ENCODE measurements at regions not wholly inside any gene's neighbourhood (a gene's known extent, or its start where the extent isn't known, plus 50 kb on each side); places are given as distances from the start of the nearest gene placed in this dataset.

DNA sequence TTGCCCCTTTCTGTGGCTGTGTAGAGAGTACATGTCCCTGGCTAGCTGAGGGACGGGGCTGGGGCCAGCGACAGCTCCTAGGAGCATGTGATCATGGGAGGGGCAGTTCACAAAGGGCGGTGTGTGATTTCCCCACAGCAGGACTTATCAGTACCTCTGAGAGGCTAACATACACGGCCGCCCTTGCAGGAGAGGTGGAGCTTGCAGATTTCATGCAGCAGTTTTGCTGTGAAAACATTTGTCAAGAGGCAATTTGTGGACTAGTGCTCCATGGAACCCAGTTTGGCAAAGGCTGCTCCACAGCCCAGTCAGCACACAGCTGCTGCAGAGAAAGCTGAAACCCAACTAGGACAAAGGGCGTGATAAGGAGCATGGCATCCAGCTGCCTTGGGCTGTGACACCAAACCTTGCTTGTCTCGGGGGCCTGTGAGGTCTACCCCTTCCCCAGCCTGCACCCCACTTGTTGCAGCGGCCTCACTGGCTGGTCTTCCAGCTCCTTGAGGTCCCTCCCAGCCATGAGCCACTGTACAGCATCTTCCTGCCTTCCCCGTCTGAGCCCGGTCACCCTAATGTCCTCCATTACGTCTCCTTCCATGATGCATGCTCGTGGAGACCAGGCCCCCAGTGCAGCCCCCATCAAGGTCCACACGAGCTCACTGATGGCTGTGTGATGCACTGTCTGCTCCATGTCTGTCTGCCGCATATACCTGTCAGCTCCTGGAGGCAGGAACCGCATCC is 121.4 kb upstream of the HDAC4 start:
- no peak for DNase-seq

DNA sequence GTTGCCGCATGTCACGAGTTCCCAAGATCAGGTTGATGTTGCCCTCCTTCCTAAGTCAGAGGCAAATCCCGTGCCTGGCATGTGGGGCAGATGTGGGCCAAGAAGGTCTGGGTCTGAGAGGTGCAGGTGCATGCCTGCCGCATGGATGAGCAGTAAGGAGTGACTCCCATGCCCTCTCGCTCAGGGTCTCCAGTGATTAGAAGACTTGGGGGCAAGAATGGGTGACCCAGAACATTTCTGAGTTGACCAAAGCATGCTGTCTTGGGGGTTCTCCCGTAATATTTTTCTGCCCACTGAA is 120.6 kb upstream of the HDAC4 start:
- no peak for DNase-seq

DNA sequence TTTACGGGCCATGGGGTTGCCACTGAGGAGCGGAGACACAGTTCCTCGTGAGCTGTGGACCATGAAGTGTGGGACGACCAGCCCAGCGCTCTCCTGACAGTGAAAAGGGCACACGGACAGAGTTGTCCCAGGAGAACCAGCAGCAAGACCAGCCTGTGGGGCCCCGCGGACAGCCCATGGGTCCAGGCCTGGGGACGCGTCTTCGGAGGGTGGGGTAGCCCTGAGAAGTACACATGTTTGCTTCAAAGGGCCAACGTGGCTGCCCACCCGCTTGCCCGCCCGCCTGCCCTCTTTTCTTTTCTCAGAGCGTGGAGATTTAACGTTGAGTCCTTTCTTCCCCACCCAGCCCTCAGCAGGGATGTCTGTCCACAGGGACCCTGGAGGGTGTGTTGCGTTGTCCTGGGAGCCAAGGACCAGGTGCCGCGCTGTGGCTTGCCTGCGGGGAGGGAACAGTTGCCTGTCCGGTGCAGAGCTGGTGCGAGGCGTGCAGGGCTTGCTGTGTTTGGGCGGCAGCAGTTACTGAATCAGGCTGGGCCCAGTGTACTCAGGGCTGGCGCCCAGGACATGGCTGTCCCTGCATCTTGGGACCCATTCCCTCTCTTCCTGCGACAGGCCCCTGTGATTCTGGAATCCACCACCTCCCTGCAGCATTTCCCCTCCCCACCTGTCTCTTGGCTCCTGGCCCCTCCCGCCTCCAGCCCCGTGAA is 120.1 kb upstream of the HDAC4 start:
- DNase-seq, result no peak

DNA sequence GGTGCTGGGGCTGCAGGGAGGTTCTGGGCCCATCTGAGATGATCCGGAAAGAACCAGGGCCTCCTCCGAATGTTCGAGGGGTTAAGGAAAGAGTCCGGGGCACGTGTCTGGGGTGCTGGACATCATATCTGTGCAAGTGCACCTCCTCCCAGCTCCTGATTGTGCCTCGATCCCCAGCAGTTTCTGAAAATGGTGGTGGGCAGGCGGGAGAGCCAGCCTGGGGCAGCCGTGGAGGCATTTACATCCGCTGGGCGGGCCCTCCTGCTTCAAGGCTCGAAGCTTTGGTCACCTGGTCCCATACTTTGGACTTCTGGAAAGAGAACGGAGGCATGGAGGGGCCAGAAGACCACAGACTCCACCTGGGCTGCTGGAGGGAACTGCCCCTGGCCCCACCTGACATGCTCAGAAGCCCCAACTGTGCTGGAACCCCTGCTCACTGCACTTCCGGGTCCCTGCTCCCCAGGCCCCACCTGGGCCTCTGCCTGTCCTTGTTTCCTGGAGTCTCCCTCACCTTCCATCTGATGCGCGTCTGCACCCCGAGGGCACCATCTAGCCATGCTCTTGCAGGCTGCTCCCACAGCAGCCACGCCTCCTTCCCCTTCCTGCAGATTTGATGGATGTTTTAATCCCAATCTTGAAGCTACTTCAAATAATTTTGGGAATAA is 119.2 kb upstream of the HDAC4 start:
- DNase-seq, result no peak

- DNase-seq, result no peak
These were observed 118.5 kb upstream of the HDAC4 start for GRCh38 chr2:239519089-239519920.

DNA sequence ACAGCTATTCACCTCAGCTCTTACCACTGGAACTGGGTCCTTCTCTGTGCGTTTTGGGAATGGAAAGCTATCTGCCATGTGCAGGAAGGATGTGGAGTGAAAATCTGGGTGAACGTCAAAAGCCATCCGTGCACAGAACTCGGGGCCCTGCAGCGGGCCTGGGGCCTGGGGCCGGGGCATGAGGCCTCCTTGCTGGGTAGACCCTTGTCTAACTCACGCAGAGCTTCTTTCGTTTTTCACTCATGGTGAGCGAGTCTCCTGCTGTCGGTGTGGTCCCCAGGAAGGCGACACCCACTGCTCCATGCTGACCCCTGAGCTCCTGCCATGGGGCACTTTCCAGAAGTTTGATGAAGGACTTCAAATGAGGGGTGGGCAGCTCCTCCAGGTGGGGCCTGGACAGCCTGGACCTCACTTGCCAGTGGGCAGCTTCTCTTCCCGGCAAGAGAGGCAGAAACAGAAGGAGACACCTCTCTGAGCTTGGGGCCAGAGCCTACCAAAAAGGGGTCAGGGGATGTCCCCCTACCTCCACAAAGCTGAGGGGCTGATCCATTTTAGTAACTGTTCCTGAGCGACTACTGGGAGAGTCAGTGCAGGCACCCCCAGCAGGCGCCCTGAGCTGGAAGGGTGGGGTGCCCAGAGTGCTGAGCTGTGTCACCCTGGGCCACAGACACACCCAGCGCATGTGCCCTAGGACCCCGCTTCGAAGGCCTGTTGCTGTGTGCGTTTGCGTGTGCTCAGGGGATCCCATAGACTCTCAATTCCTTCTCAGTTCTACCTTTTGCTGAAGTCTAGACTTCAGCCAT is 117.7 kb upstream of the HDAC4 start:
- DNase-seq, result no peak

GRCh38 chr2:239517686-239518085 is 116.9 kb upstream of the HDAC4 start:
- no peak for DNase-seq

DNA sequence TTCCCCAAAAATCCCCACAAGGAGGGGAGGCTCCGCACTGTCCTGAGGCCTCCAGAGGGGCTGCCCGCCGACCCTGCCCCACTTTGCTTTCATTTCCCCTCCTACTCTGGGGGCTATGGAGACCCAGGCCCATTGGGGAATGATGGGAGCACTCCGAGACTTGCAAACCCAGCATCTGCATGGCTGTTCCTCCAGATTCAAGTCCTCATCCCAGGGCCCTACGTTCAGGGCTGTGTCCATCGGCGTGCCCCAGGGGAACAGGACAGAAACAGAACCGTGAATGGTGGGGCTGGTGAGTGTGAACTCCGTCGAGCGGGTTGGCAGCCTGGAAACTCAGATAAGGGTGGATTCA is 116.1 kb upstream of the HDAC4 start:
- no peak for DNase-seq

- DNase-seq, result no peak
These were observed 115.6 kb upstream of the HDAC4 start for GRCh38 chr2:239516286-239516953.

- DNase-seq, result no peak
These were observed 114.1 kb upstream of the HDAC4 start for GRCh38 chr2:239514754-239515530.

- DNase-seq, result no peak
These were observed 111.2 kb upstream of the HDAC4 start for GRCh38 chr2:239512054-239512453.

DNA sequence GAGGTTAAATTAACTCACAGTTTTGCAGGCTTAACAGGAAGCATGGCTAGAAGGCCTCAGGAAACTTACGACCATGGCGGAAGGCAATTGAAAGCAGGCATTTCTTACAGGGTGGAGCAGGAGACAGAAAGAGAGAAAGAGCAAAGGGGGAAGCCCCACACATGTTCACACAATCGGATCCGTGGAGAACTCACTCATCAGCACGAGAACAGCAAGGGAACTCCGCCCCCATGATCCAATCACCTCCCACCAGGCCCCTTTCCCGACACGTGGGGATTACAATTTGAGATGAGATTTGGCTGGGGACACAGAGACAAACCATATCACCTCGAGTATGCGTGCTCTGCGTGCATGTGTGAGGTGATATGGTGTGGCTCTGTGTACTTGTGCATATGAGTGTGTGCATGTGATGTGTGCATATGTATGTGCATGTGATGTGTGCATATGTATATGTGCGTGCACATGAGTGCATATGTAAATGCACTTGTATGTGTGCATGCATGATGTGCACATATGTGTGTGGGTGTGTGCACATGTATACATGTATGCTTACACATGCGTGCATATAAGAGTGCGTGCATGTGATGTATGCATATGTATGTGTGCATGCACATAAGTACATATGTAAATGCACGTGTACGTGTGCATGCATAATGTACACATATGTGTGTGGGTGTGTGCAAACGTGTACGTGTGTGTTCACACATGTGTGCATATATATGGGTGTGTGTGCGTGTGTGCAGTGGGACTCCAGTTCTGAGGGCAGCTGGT is 108.7 kb upstream of the HDAC4 start:
- DNase-seq, result no peak

GRCh38 chr2:239508261-239508660 is 107.4 kb upstream of the HDAC4 start:
- no peak for DNase-seq

- DNase-seq, result no peak
These were observed 106.9 kb upstream of the HDAC4 start for GRCh38 chr2:239507576-239508258.

- no peak for DNase-seq
These were observed 106.1 kb upstream of the HDAC4 start for GRCh38 chr2:239506961-239507360.

DNA sequence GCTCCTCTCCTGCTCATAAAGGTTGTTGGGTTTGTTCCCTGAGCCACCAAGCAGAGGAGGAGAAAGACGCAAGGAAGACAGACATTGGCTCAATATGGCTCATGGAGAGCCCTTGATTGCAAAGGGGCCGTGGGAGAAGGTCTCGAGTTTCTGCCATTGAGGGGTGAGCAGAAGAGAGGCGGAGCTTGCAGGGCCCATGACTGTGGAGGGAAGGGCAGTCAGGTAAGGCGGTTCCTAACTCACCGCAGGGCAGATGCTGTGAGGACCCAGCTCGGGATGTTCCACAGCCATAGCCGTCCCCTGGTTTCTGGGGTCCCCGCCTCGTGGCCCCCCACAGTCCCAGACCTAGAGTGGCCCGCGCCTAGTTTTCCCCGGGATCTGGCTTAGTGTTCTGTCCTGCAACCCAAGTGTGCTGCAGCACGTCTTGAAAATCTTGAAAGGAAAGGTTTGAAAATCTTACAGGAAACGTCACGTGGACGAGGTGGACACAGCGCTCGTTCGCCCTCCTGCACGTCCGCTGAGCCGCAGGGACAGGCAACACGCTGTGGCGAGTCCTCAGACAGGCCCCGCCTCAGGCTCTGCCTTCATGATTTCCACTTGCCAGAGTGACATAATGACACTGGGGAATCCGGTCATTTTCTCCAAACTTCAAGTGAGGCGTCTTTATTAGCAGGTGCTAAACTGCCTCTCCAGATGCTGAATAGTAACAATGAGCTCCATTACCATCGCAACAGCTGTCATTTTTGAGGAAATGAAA is 105.5 kb upstream of the HDAC4 start:
- no peak for DNase-seq

DNA sequence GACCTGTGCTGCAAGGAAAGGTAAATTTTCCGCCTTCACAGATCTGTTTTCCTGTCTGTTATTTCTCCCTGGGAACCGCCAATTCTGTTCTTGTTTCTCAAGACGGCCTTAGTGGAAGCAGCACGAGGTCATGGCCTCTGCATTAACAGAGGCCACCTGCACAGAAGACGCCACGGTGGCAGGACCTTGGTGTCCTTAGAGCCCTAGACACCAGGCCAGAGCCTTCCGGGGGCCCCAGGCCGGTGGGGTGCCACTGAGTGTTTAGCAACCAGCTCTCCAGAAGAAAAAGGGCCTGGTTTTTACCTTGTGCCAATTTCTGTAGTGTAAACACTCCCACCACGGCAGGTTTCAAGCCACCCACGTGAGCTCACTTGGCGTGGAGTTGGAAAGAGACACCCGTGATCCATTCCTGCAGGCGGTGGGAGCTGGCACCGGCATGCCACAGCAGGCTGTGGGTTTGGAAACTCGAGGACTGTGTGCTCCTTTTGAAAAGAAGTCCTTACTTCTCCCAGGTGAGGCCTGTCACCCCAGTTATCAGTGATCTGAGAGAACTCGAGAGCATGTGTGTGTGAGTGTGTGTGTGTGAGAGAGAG is 103.9 kb upstream of the HDAC4 start:
- no peak for DNase-seq

DNA sequence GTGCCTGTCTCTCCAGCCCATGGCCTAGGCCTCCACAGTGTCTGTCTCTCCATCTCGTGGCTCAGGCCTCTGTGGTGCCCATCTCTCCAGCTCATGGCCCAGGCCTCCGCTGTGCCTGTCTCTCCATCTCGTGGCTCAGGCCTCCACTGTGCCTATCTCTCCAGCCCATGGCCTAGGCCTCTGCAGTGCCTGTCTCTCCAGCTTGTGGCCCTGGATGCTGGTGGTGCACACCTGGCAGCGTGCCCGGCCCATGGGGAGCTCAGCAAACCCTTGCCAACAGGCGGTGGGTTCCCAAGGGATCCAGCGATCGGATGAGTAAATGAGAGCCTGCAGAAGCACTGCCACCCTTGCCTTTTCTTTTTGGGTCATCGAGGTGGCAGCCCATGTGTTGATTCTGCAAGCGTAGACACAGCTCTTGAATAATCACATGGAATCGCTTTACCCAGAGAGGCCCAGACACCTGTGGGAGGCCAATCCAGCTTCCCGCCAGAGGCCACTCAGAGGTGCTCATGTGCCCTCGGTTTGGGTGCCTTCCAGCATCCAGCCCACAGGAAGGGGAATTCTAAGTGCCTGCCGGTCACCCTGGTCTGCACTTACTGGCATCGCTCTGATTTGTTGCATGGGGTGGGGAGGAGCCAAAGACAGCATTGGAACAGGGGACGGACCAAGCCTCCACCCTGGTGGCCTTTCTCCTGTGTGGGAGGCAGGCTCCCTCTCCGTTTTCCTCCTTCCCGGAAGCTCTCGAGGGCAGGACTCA is 101.8 kb upstream of the HDAC4 start:
- DNase-seq, result peak; percentile 32
